ENCODE measurements at regions not wholly inside any gene's neighbourhood (a gene's known extent, or its start where the extent isn't known, plus 50 kb on each side); places are given as distances from the start of the nearest gene placed in this dataset.

GRCh38 chr4:151606061-151606460, 154.7 kb downstream of the GATB start:
- DNase-seq (ENCODE audit: low read depth) = no peak

DNA sequence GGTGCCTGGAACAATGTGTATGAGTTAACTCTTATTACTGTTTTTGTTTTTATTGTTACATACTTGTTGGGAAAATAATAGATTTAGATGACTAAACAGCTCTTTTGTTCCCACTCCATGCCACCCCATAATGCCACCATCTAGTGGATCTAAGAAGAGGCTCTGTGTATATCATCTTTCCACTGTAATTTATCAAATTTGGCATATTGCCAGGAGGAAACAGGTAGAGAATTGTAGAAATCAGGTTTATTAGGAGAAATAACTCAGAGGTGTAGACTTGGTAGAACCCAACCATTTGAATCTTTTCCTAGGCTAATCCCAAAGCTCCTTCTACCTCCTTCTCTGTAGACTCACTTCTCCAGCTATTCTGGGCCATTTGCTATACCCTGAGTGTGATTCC, 150.6 kb downstream of the GATB start:
- no peak for DNase-seq (ENCODE audit: low read depth)

GRCh38 chr4:151611960-151612359, 148.8 kb downstream of the GATB start:
- no peak for DNase-seq (ENCODE audit: low read depth)

- no peak for DNase-seq (ENCODE audit: low read depth)
Measured at GRCh38 chr4:151613290-151613689, 147.5 kb downstream of the GATB start.

GRCh38 chr4:151614561-151614960, 146.2 kb downstream of the GATB start:
- DNase-seq (ENCODE audit: low read depth) = no peak

GRCh38 chr4:151618858-151619257, 141.9 kb downstream of the GATB start:
- DNase-seq (ENCODE audit: low read depth) = no peak

DNA sequence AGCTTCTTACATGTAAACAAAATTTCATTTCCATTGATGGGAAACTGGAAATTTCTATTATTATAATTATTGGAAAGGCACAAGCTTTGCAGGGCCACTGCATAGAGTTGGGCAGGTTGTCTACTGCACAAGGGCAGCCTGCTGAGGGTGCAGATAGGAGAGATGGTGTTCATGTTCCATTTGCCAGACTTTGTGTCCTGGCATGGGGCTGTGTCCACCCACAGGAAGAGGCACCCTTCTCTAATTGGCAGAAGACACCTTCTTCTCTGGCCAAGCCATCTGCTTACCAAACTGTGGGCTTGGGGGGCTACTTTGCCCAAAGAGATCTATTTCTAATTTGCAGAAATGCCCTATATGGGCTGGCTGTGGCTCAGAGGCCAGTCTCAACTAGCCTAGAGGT, 140.7 kb downstream of the GATB start:
- no peak for DNase-seq (ENCODE audit: low read depth)
